ENCODE measurements at regions not wholly inside any gene's neighbourhood (a gene's known extent, or its start where the extent isn't known, plus 50 kb on each side); places are given as distances from the start of the nearest gene placed in this dataset.

- no peak for TF ChIP-seq CTCF (IDR thresholded peaks at IDR 0.05)
- no peak for TF ChIP-seq POLR2A (IDR thresholded peaks at IDR 0.05)
Observed at GRCh38 chr17:73782231-73782630, 138.0 kb upstream of the SDK2 start.

All from right lobe of liver (tissue), 4 donors.